ENCODE measurements at regions not wholly inside any gene's neighbourhood (a gene's known extent, or its start where the extent isn't known, plus 50 kb on each side); places are given as distances from the start of the nearest gene placed in this dataset.

- Histone ChIP-seq H3K9ac (ENCODE audit: low read length) (no peak overlapping the region), H2AFZ (ENCODE audit: low read depth, low read length, poor library complexity, severe bottlenecking) (no peak overlapping the region), H3K4me2 (ENCODE audit: low read length) (no peak overlapping the region), H4K20me1 (ENCODE audit: insufficient read depth) (no peaks in the 10 kb centered on the region), H3K79me2 (ENCODE audit: insufficient read depth, low read length) (no peaks in the 10 kb centered on the region), H3K9me2 (ENCODE audit: insufficient read depth) (no peaks in the 10 kb centered on the region), H3K27me3 (ENCODE audit: insufficient read depth, low read length) (no peaks in the 10 kb centered on the region), H3K36me3 (ENCODE audit: control insufficient read depth in 1 of 2, insufficient read depth in 2 of 2, low read length in 2 of 2) (no peaks in the 10 kb centered on the region), H3K9me3 (ENCODE audit: control insufficient read depth in 1 of 2, insufficient read depth in 1 of 2, low read depth in 1 of 2, low read length in 2 of 2) (peaks cover 0 to 13% of the 10 kb centered on the region in 2 experiments; a peak in 2 of 4 replicates), H3K4me1 (ENCODE audit: control insufficient read depth in 1 of 2, insufficient read depth in 2 of 2, low read length in 2 of 2) (no peaks in the 10 kb centered on the region), H3K4me3 (replicated peaks in 1 of 2; ENCODE audit: low read depth in 1 of 2, low read length in 2 of 2) (no peak overlapping the region), H3K27ac (ENCODE audit: low read depth, low read length) (no peak overlapping the region)
- TF ChIP-seq EGR1 (IDR thresholded peaks at IDR 0.05; ENCODE audit: low read depth) (no peak), ZNF274 (IDR thresholded peaks at IDR 0.05; ENCODE audit: low read depth, low read length) (no peak), RAD21 (IDR thresholded peaks at IDR 0.05; ENCODE audit: low read depth) (peak; percentile 34; the same call in 1 of the 2 replicates), FOSL1 (IDR thresholded peaks at IDR 0.05; ENCODE audit: low read depth) (no peak), ATF3 (IDR thresholded peaks at IDR 0.05) (no peak), CEBPB (IDR thresholded peaks at IDR 0.05; ENCODE audit: low read depth) (no peak), POLR2A (IDR thresholded peaks at IDR 0.05; ENCODE audit: borderline replicate concordance, extremely low read depth, insufficient read depth, insufficient read length) (no peak), ELF1 (IDR thresholded peaks at IDR 0.05; ENCODE audit: borderline replicate concordance, low read depth) (no peak), CTCF (IDR thresholded peaks at IDR 0.05 in 2 of 3, conservative IDR thresholded peaks at IDR 0.05 in 1 of 3; ENCODE audit: borderline replicate concordance in 1 of 3, insufficient read depth in 1 of 3, low read depth in 2 of 3, low read length in 2 of 3) (peak; percentile 22 to 62 (median 46); a peak in 5 of 6 replicates), TCF7L2 (IDR thresholded peaks at IDR 0.05; ENCODE audit: borderline replicate concordance, extremely low read depth, insufficient read depth, insufficient read length) (no peak), SRF (IDR thresholded peaks at IDR 0.05; ENCODE audit: low read depth) (no peak), SP1 (IDR thresholded peaks at IDR 0.05; ENCODE audit: low read depth) (no peak), POLR2AphosphoS5 (IDR thresholded peaks at IDR 0.05; ENCODE audit: low read depth, low read length) (no peak), ZFX (IDR thresholded peaks at IDR 0.05) (no peak)
- intact Hi-C loops (cut with micrococcal nuclease) = loop anchor here (10.0 kb wide), 1 partner anchor 405 kb away; no protein-coding TSS in a partner anchor
- ChIA-PET POLR2A (no interaction called here), RAD21 (ENCODE audit: low non-redundant PET in 1 of 2, low total read pairs in 2 of 2, uncharacterized antibody in 2 of 2, unreplicated experiment in 2 of 2) (no interaction called here), CTCF (no interaction called here)
- no TSS peak for BruUV-seq (replicated peaks)
- peak; percentile 12 for DNase-seq (ENCODE audit: low read depth, low spot score)
- ATAC-seq = peak; percentile 61; the same call in 1 of the 2 replicates
These were observed 889.1 kb upstream of the GCFC2 start for GRCh38 chr2:76599732-76600368.
